Activated T-cell treated with anti-CD3 and anti-CD28 coated beads, Interleukin-2, amount 50 U/mL, for 4 hours (primary cell): ENCODE measurements at regions not wholly inside any gene's neighbourhood (a gene's known extent, or its start where the extent isn't known, plus 50 kb on each side); places are given as distances from the start of the nearest gene placed in this dataset.
"Not testable (repeated sequence)": the region's sequence is repeated elsewhere in the genome, so short reads cannot be mapped to it uniquely, and the experiment has no call there.

Source experiments
- ATAC-seq, 2 donors: fragments of 200-7000 bp; cut with Tn5 transposase; one replicate each; pipeline ENCODE4 v1.10.0; 2021
- DNase-seq: peaks from one replicate; pipeline ENCODE4 v3.0.0-alpha.2; 2020
- H3K27me3 Mint-ChIP-seq: one replicate; pipeline ENCODE4 v1.8.0; 2021; ENCODE audit warnings: low read depth, mixed read lengths
- H3K36me3 Mint-ChIP-seq: one replicate; pipeline ENCODE4 v1.8.0; 2022; ENCODE audit warnings: mixed read lengths; ENCODE audit not compliant: insufficient read depth
- H3K4me1 Mint-ChIP-seq: one replicate; pipeline ENCODE4 v1.8.0; 2021; ENCODE audit warnings: low read depth, mixed read lengths
- H3K4me3 Mint-ChIP-seq: one replicate; pipeline ENCODE4 v1.8.0; 2021; ENCODE audit warnings: mild to moderate bottlenecking, moderate library complexity, mixed read lengths
- H3K9me3 Mint-ChIP-seq: one replicate; pipeline ENCODE4 v1.8.0; 2021; ENCODE audit warnings: mixed read lengths

GRCh38 chr14:57078054-57078453, 190.7 kb downstream of the EXOC5 start:
- ATAC-seq (no peak), DNase-seq (no peak)
- H3K4me3 Mint-ChIP-seq: no peak overlapping the region

GRCh38 chr14:57073986-57074385, 194.7 kb downstream of the EXOC5 start:
- DNase-seq (no peak), ATAC-seq (no peak)
- no peaks in the 10 kb centered on the region for H3K4me1 Mint-ChIP-seq
- no peaks in the 10 kb centered on the region for H3K9me3 Mint-ChIP-seq
- H3K27me3 Mint-ChIP-seq: peaks cover 4% of the 10 kb centered on the region
- H3K4me3 Mint-ChIP-seq: no peak overlapping the region
- no peaks in the 10 kb centered on the region for H3K36me3 Mint-ChIP-seq

More at GRCh38 chr14:57078054-57078453, 190.7 kb downstream of the EXOC5 start:
- H3K9me3 Mint-ChIP-seq: no peaks in the 10 kb centered on the region
- H3K36me3 Mint-ChIP-seq: no peaks in the 10 kb centered on the region
- no peaks in the 10 kb centered on the region for H3K4me1 Mint-ChIP-seq
- H3K27me3 Mint-ChIP-seq: peaks cover 3% of the 10 kb centered on the region

- no peak overlapping the region for H3K4me3 Mint-ChIP-seq
- ATAC-seq: no peak
- H3K4me1 Mint-ChIP-seq: peaks cover 3% of the 10 kb centered on the region
- DNase-seq: no peak
- H3K36me3 Mint-ChIP-seq: no peaks in the 10 kb centered on the region
- H3K9me3 Mint-ChIP-seq: no peaks in the 10 kb centered on the region
- H3K27me3 Mint-ChIP-seq: peaks cover 21% of the 10 kb centered on the region
Measured at GRCh38 chr14:57071639-57072038, 197.1 kb downstream of the EXOC5 start.

GRCh38 chr14:57069702-57070101, 199.0 kb downstream of the EXOC5 start:
- Mint-ChIP-seq H3K4me1 (peaks cover 3% of the 10 kb centered on the region), H3K4me3 (no peak overlapping the region), H3K36me3 (no peaks in the 10 kb centered on the region), H3K27me3 (peaks cover 23% of the 10 kb centered on the region), H3K9me3 (no peaks in the 10 kb centered on the region)
- DNase-seq (no peak), ATAC-seq (no peak)

GRCh38 chr14:57068511-57068910, 200.2 kb downstream of the EXOC5 start:
- peaks cover 23% of the 10 kb centered on the region for H3K27me3 Mint-ChIP-seq

GRCh38 chr14:57066887-57067513, 201.7 kb downstream of the EXOC5 start:
- ATAC-seq: peak in 1 of 2 donors; percentile 67
- peaks cover 26% of the 10 kb centered on the region for H3K27me3 Mint-ChIP-seq
- no peak for DNase-seq

More at GRCh38 chr14:57068511-57068910, 200.2 kb downstream of the EXOC5 start:
- Mint-ChIP-seq H3K4me1 (peaks cover 3% of the 10 kb centered on the region), H3K36me3 (no peaks in the 10 kb centered on the region), H3K9me3 (no peaks in the 10 kb centered on the region), H3K4me3 (no peak overlapping the region)
- DNase-seq: no peak
- ATAC-seq: no peak

GRCh38 chr14:57066463-57066862, 202.2 kb downstream of the EXOC5 start:
- Mint-ChIP-seq H3K9me3 (no peaks in the 10 kb centered on the region), H3K4me1 (peaks cover 5% of the 10 kb centered on the region), H3K36me3 (no peaks in the 10 kb centered on the region), H3K27me3 (peaks cover 26% of the 10 kb centered on the region), H3K4me3 (no peak overlapping the region)
- no peak for DNase-seq
- ATAC-seq: no peak

More at GRCh38 chr14:57066887-57067513, 201.7 kb downstream of the EXOC5 start:
- Mint-ChIP-seq H3K36me3 (no peaks in the 10 kb centered on the region), H3K4me3 (no peak overlapping the region), H3K9me3 (no peaks in the 10 kb centered on the region), H3K4me1 (peaks cover 3% of the 10 kb centered on the region)

GRCh38 chr14:57061009-57061711, 207.5 kb downstream of the EXOC5 start:
- H3K9me3 Mint-ChIP-seq: no peaks in the 10 kb centered on the region

GRCh38 chr14:57060276-57060955, 208.3 kb downstream of the EXOC5 start:
- no peaks in the 10 kb centered on the region for H3K36me3 Mint-ChIP-seq
- H3K9me3 Mint-ChIP-seq: no peaks in the 10 kb centered on the region
- peaks cover 3% of the 10 kb centered on the region for H3K27me3 Mint-ChIP-seq
- DNase-seq: no peak
- ATAC-seq: peak; percentile 92
- peaks cover 20% of the 10 kb centered on the region for H3K4me1 Mint-ChIP-seq
- H3K4me3 Mint-ChIP-seq: no peak overlapping the region

More at GRCh38 chr14:57061009-57061711, 207.5 kb downstream of the EXOC5 start:
- DNase-seq (no peak), ATAC-seq (peak; percentile 39 to 50)
- no peak overlapping the region for H3K4me3 Mint-ChIP-seq
- H3K36me3 Mint-ChIP-seq: no peaks in the 10 kb centered on the region
- peaks cover 20% of the 10 kb centered on the region for H3K4me1 Mint-ChIP-seq
- peaks cover 3% of the 10 kb centered on the region for H3K27me3 Mint-ChIP-seq

GRCh38 chr14:57058319-57058718, 210.4 kb downstream of the EXOC5 start:
- no peaks in the 10 kb centered on the region for H3K9me3 Mint-ChIP-seq
- no peak for ATAC-seq
- H3K4me1 Mint-ChIP-seq: peaks cover 20% of the 10 kb centered on the region
- H3K36me3 Mint-ChIP-seq: no peaks in the 10 kb centered on the region
- DNase-seq: no peak
- H3K4me3 Mint-ChIP-seq: no peak overlapping the region
- peaks cover 3% of the 10 kb centered on the region for H3K27me3 Mint-ChIP-seq

- DNase-seq: no peak
- Mint-ChIP-seq H3K27me3 (peaks cover 3% of the 10 kb centered on the region), H3K9me3 (no peaks in the 10 kb centered on the region), H3K4me3 (no peak overlapping the region), H3K4me1 (peaks cover 20% of the 10 kb centered on the region), H3K36me3 (no peaks in the 10 kb centered on the region)
- no peak for ATAC-seq
Measured at GRCh38 chr14:57057803-57058202, 210.9 kb downstream of the EXOC5 start.

- not testable (repeated sequence) for ATAC-seq, H3K9me3 Mint-ChIP-seq, H3K27me3 Mint-ChIP-seq, DNase-seq, H3K36me3 Mint-ChIP-seq, H3K4me3 Mint-ChIP-seq
- H3K4me1 Mint-ChIP-seq: peaks cover 19% of the 10 kb centered on the region
Measured at GRCh38 chr14:57056522-57056921, 212.2 kb downstream of the EXOC5 start.

- H3K4me1 Mint-ChIP-seq: no peaks in the 10 kb centered on the region
- H3K36me3 Mint-ChIP-seq: no peaks in the 10 kb centered on the region
- no peaks in the 10 kb centered on the region for H3K9me3 Mint-ChIP-seq
- ATAC-seq: no peak
- no peak overlapping the region for H3K4me3 Mint-ChIP-seq
- DNase-seq: no peak
- peaks cover 4% of the 10 kb centered on the region for H3K27me3 Mint-ChIP-seq
Measured at GRCh38 chr14:57052705-57053302, 215.9 kb downstream of the EXOC5 start.

GRCh38 chr14:57051633-57052032, 217.1 kb downstream of the EXOC5 start:
- peaks cover 4% of the 10 kb centered on the region for H3K27me3 Mint-ChIP-seq
- no peak overlapping the region for H3K4me3 Mint-ChIP-seq
- no peaks in the 10 kb centered on the region for H3K36me3 Mint-ChIP-seq
- no peaks in the 10 kb centered on the region for H3K4me1 Mint-ChIP-seq
- ATAC-seq: no peak
- H3K9me3 Mint-ChIP-seq: no peaks in the 10 kb centered on the region
- no peak for DNase-seq
